GOT3 (cell line): ENCODE measurements at regions not wholly inside any gene's neighbourhood (a gene's known extent, or its start where the extent isn't known, plus 50 kb on each side); places are given as distances from the start of the nearest gene placed in this dataset.
"Not testable (repeated sequence)": the region's sequence is repeated elsewhere in the genome, so short reads cannot be mapped to it uniquely, and the experiment has no call there.

Experiments
- DNase-seq: peaks from one replicate; lab custom pipeline; 2025; ENCODE audit warnings: mixed read lengths; lab: John Stamatoyannopoulos, UW

DNA sequence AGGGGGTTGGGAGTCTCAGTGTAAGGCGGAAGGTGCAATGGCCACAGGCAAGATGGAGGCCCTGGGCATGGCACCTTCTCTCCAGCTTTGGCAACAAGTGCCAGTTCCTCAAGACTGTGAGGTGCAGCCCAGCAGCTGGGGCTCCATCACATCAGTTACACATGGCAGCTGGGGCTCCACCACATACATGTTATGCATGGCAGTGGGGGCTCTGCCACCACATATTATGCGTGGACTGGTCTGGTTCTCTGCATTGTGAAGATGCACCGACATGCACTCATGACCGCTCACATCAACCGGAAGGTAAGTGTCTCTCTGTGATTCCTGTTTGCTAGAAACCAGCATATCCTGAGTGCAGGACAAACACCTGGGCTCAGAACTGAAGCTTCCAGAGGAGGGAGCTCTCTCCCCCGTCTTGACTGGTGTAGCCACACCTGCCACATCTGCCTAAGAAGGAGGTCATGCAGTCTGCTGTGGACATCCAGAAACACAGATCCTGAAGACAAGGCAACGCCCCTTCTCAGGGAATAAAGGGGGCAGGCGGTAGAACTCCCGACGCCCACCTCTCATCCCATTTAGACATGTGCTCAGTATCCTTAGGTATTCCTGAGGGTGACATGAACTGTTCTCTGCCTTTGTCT, 104.1 kb upstream of the TMPRSS2 start:
- DNase-seq, result no peak

DNA sequence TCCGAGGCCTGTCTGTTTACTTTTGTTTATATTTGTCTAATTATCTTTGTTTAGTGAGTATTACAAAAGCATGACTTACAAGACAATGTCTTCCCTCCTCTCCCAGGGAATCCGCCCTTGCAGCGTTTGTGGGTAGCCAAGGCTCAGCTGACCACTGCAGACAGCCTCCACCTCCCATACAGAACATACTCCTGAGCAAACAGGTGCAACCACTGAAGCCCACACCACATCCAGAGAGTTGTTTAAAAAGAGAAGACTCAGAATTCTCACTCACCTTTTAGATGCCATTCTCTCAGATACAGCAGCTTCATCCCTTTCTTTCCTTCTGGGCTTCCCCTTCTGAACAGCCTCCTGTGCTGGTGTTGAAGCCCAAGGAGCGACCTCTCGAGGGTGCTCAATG, 103.5 kb upstream of the TMPRSS2 start:
- DNase-seq, result no peak

- not testable (repeated sequence) for DNase-seq
These were observed 102.8 kb upstream of the TMPRSS2 start for GRCh38 chr21:41610840-41611115.

- DNase-seq, result no peak
These were observed 102.3 kb upstream of the TMPRSS2 start for GRCh38 chr21:41610042-41610839.

- no peak for DNase-seq
These were observed 98.7 kb upstream of the TMPRSS2 start for GRCh38 chr21:41606706-41607105.

- no peak for DNase-seq
These were observed 98.0 kb upstream of the TMPRSS2 start for GRCh38 chr21:41605934-41606285.

GRCh38 chr21:41605178-41605933, 97.4 kb upstream of the TMPRSS2 start:
- DNase-seq, result no peak

DNA sequence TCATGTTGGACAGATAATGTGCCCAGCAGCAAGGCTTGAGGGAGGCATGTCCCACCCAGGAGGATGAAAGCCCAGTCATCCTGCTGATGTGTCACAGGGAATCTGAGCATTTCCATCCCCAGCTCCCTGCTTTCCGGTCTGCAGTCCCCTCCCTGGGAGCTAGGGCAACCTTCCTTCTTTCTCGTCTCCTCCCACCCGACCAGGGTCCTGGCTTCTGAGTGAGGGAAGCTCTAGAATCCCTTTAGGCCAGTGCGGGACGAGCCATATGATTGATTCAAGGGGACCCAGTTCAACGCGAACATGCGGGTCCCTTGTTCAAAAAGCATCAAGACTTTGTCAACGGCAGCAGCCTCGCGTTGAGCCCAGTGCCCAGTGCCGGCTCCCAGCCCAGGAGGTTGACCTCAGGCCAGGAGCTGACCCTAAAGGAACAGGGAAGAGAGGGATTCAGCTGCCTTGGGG, 96.7 kb upstream of the TMPRSS2 start:
- no peak for DNase-seq

GRCh38 chr21:41603476-41603875, 95.5 kb upstream of the TMPRSS2 start:
- no peak for DNase-seq

DNA sequence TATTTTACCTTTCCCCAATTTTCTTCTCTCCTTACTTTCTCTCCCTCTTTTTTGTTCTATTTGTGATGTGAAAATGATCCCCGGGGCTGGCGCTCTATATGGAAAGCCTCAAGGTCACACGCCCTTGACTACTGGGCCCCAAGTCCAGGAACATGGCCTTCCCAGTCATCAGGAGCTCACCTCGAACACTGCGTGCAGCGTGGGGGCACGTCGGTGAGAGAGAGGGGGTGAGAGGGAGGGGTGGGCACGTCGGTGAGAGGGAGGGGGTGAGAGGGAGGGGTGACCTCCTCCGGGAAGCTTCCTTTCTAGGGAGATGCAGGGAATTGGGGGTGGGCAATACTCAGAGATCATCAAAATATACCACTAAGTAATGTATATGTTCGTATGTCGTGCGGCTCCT, 94.6 kb upstream of the TMPRSS2 start:
- no peak for DNase-seq

GRCh38 chr21:41601573-41602368, 93.8 kb upstream of the TMPRSS2 start:
- DNase-seq, result no peak

- DNase-seq, result no peak
These were observed 93.1 kb upstream of the TMPRSS2 start for GRCh38 chr21:41600961-41601572.

DNA sequence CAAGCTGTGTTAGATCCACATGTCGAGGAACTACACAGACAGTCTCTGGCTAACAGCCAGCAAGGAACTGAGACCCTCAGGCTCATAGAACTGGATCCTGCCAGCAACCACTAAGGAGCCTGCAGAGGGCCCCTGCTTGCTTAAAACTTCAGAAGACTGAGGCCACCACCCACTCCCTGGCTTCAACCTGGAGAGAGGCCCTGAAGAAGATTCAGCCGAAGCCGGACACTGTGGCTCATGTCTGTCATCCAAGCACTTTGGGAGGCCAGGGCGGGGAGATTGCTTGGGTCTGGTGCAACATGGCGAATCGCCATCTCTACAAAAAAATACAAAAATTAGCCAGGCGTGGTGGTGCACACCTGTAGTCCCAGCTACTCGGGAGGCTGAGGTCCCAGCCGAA, 92.6 kb upstream of the TMPRSS2 start:
- no peak for DNase-seq

DNA sequence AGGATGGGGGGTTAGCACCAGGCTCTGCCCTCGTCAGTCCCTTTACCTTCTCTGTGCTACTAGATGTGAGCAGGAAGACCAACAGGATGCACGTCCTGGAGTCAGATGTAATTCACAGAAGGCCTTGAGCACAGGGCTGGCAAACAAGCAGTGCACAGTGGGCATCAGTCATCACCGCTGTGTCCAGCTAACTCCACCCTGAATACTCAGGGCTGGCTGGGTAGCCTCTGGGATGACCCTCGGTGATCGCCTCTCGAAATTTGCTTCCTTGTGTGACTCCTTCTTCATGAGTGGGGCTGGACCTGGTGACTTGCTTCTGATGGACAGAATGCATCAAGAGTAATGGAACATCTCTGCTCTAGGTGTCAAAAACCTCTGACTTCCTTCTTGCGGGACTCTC, 92.2 kb upstream of the TMPRSS2 start:
- no peak for DNase-seq

GRCh38 chr21:41598561-41599431, 90.8 kb upstream of the TMPRSS2 start:
- no peak for DNase-seq

DNA sequence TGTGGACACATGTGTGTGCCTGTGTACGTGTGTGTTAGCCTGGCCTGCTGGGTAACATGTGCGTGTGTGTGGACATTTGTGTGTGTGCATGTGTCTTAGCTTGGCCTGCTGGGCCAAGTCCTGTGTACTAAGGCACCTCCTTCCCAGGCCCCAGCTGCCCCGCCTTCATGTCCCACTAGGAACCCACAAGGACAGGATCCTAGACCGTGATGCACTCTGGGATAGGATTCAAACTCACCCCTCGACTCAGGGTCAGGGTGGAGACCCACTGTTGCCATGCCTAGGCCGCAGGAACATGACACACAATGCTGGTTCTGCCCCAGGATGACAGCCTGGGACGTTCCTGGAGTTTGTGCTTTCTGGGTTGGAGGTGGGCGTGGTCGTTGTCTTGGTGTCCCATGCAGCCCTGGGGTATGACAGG, 89.9 kb upstream of the TMPRSS2 start:
- no peak for DNase-seq

DNA sequence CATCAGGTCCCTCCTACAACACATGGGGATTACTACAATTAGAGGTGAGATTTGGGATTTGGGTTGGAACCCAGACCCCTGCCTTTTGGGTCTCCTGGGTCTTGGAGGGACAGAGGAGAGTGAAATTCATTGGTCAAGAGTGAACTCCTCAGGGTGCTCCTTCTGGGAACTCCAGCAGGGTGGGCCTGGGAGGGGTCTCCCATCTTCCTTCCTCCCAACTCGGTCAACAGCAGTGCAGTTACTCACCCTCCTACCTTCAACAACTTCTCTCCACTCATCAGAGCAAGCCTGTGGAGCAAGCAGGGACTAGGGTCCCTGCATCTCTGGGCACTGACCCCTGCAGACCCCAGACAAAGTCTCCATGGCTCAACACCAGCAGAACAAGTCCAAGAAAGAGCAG, 89.3 kb upstream of the TMPRSS2 start:
- DNase-seq, result no peak

- no peak for DNase-seq
These were observed 88.4 kb upstream of the TMPRSS2 start for GRCh38 chr21:41596241-41596925.

- no peak for DNase-seq
These were observed 86.3 kb upstream of the TMPRSS2 start for GRCh38 chr21:41594268-41594667.

DNA sequence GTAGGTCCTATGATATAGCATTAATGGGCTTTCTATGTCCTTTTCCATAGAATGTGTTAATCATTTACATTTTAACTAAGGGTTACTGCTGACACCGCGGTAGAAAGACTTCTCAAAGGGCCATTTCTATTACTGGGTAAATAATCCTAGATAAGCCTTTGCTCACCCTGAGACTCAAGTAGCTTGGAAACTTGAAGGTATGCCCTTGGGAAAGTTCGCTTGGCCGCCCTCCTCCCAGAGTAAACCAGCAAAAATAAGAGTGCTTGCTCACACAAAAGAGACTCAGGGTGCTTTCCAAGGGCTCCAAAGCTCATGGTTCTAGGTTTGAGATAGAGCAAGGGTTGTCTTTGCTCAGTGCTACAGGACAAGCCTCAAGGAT, 85.8 kb upstream of the TMPRSS2 start:
- DNase-seq, result no peak
